ENCODE measurements at regions not wholly inside any gene's neighbourhood (a gene's known extent, or its start where the extent isn't known, plus 50 kb on each side); places are given as distances from the start of the nearest gene placed in this dataset.

GRCh38 chr7:46147871-46148270 lies 226.8 kb upstream of the IGFBP3 start:
- Histone ChIP-seq H3K4me1 (replicated peaks in 1 of 4; ENCODE audit: control insufficient read depth in 3 of 4, insufficient read depth in 4 of 4, low read length in 3 of 4) (peaks cover 4 to 13% (median 5%) of the 10 kb centered on the region in 4 experiments; a peak in 5 of 7 replicates), H3K9ac (replicated peaks in 1 of 4; ENCODE audit: extremely low read depth in 1 of 4, low read depth in 3 of 4, low read length in 3 of 4) (no peak overlapping the region), H2BK20ac (ENCODE audit: low read length) (no peak overlapping the region), H3K27ac (ENCODE audit: low read depth, low read length) (no peak overlapping the region), H4K20me1 (replicated peaks in 1 of 2; ENCODE audit: control insufficient read depth in 1 of 2, insufficient read depth in 2 of 2, low read length in 2 of 2) (no peaks in the 10 kb centered on the region), H3K4ac (replicated peaks; ENCODE audit: insufficient read length, low read depth, low read length) (no peak overlapping the region), H3K18ac (ENCODE audit: extremely low read depth, low read length) (no peak overlapping the region), H2BK5ac (ENCODE audit: low read depth, low read length) (no peak overlapping the region), H2BK120ac (replicated peaks; ENCODE audit: low read depth, low read length) (no peak overlapping the region), H3K27me3 (replicated peaks in 1 of 4; ENCODE audit: control insufficient read depth in 3 of 4, extremely low read depth in 1 of 4, insufficient read depth in 3 of 4, low read length in 3 of 4) (no peaks in the 10 kb centered on the region), H2AFZ (ENCODE audit: low read length) (no peak overlapping the region), H4K91ac (replicated peaks; ENCODE audit: insufficient read length, low read length) (no peak overlapping the region), H3K36me3 (ENCODE audit: control insufficient read depth in 2 of 4, insufficient read depth in 4 of 4, low read length in 3 of 4) (no peaks in the 10 kb centered on the region; a peak in 1 of 8 replicates), H3K23ac (ENCODE audit: insufficient read length) (no peak overlapping the region), H3K9me3 (ENCODE audit: insufficient read depth in 2 of 2, low read depth in 1 of 2, low read length in 1 of 2) (no peaks in the 10 kb centered on the region), H3K14ac (ENCODE audit: insufficient read length) (no peak overlapping the region), H4K8ac (ENCODE audit: extremely low read depth, insufficient read depth, low read length) (no peak overlapping the region), H3K4me3 (ENCODE audit: extremely low read depth in 1 of 4, insufficient read depth in 2 of 4, low read depth in 3 of 4, low read length in 4 of 4) (no peak overlapping the region), H2AK5ac (ENCODE audit: low read depth, low read length) (no peak overlapping the region), H2BK12ac (ENCODE audit: low read depth, low read length) (no peak overlapping the region), H4K5ac (ENCODE audit: insufficient read length, low read depth, low read length) (no peak overlapping the region), H3K79me1 (ENCODE audit: low read depth, low read length) (no peaks in the 10 kb centered on the region), H3K79me2 (ENCODE audit: control insufficient read depth in 1 of 2, insufficient read depth in 2 of 2, low read length in 2 of 2) (no peaks in the 10 kb centered on the region), H2BK15ac (ENCODE audit: low read length) (no peak overlapping the region), H3K56ac (replicated peaks; ENCODE audit: insufficient read length, low read depth, low read length) (no peak overlapping the region), H3K4me2 (ENCODE audit: insufficient read depth in 1 of 2, low read depth in 2 of 2, low read length in 2 of 2) (no peak overlapping the region), H3K23me2 (ENCODE audit: low read depth, low read length) (no peaks in the 10 kb centered on the region)
- ChIA-PET POLR2A (ENCODE audit: partially characterized antibody) (no interaction called here), CTCF (ENCODE audit: partially characterized antibody) (interaction anchor here (0.9 to 1.8 kb wide), 2 partner anchors 18 to 227 kb away, joined by 3 to 4 read pairs; partner anchors contain the start of gene IGFBP3)
- DNase-seq (ENCODE audit: low read depth in 1 of 2, low spot score in 2 of 2) (no peak), FAIRE-seq (no peak)
- no peak for TF ChIP-seq CREB1 (IDR thresholded peaks at IDR 0.05)
- TF ChIP-seq SP4 (IDR thresholded peaks at IDR 0.05; ENCODE audit: low read length) = no peak
- TF ChIP-seq RBBP5 (IDR thresholded peaks at IDR 0.05; ENCODE audit: borderline replicate concordance, low read depth, low read length) = no peak
- TF ChIP-seq JUN (IDR thresholded peaks at IDR 0.05; ENCODE audit: low read depth, low read length) = no peak
- no peak for TF ChIP-seq SIRT6 (IDR thresholded peaks at IDR 0.05; ENCODE audit: low read length)
- TF ChIP-seq NRF1 (IDR thresholded peaks at IDR 0.05; ENCODE audit: low read depth, low read length) = no peak
- no peak for TF ChIP-seq KDM1A (IDR thresholded peaks at IDR 0.05; ENCODE audit: borderline replicate concordance, low read length)
- no peak for TF ChIP-seq JUND (IDR thresholded peaks at IDR 0.05; ENCODE audit: low read length)
- TF ChIP-seq RAD21 (IDR thresholded peaks at IDR 0.05 in 1 of 2, conservative IDR thresholded peaks at IDR 0.05 in 1 of 2; ENCODE audit: low read depth in 2 of 2, low read length in 2 of 2) = no peak
- TF ChIP-seq POLR2A (IDR thresholded peaks at IDR 0.05; ENCODE audit: control extremely low read depth in 1 of 2, low read depth in 2 of 2, low read length in 2 of 2) = no peak
- WGBS, 2 experiments (ENCODE audit: extremely low coverage in 1 of 2, insufficient coverage in 1 of 2, insufficient read length in 1 of 2, insufficient replicate concordance in 2 of 2, low coverage in 1 of 2, low lambda C conversion rate in 2 of 2, missing lambda C conversion rate in 1 of 2) = 100% methylated on average over 2 of the region's 2 CpGs; no CpG with 5 or more reads in 1 of the 2 experiments

All from H1 (cell line).